NB4 (cell line): ENCODE measurements at regions not wholly inside any gene's neighbourhood (a gene's known extent, or its start where the extent isn't known, plus 50 kb on each side); places are given as distances from the start of the nearest gene placed in this dataset.

Experiments used
- DNase-seq: peaks from one replicate; pipeline ENCODE4 v3.0.0; 2010; ENCODE audit warnings: low read depth
- H3K4me3 ChIP-seq: one replicate; pipeline ENCODE4 v1.5.1; 2011; ENCODE audit warnings: mild to moderate bottlenecking, low read depth, low read length, moderate library complexity
- MYC ChIP-seq: IDR thresholded peaks from 2 replicates; pipeline ENCODE4 v1.6.1; 2011; ENCODE audit warnings: low read depth, low read length
- POLR2A ChIP-seq: IDR thresholded peaks from 2 replicates; pipeline ENCODE4 v1.6.1; 2011; ENCODE audit warnings: mild to moderate bottlenecking; ENCODE audit not compliant: insufficient read length; ENCODE audit errors: extremely low read depth
- TF ChIP-seq, protein P1 (sequence below): IDR thresholded peaks from one replicate; pipeline ENCODE4 v1.5.1; 2012; ENCODE audit warnings: low read depth, low read length
- TF ChIP-seq, protein P2 (sequence below): IDR thresholded peaks from 2 replicates; pipeline ENCODE4 v1.6.1; 2011; ENCODE audit warnings: low read depth, low read length

- DNase-seq, result no peak
- no peak for TF ChIP-seq POLR2A
- no peak for TF ChIP-seq MYC
- TF ChIP-seq, protein P1, sequence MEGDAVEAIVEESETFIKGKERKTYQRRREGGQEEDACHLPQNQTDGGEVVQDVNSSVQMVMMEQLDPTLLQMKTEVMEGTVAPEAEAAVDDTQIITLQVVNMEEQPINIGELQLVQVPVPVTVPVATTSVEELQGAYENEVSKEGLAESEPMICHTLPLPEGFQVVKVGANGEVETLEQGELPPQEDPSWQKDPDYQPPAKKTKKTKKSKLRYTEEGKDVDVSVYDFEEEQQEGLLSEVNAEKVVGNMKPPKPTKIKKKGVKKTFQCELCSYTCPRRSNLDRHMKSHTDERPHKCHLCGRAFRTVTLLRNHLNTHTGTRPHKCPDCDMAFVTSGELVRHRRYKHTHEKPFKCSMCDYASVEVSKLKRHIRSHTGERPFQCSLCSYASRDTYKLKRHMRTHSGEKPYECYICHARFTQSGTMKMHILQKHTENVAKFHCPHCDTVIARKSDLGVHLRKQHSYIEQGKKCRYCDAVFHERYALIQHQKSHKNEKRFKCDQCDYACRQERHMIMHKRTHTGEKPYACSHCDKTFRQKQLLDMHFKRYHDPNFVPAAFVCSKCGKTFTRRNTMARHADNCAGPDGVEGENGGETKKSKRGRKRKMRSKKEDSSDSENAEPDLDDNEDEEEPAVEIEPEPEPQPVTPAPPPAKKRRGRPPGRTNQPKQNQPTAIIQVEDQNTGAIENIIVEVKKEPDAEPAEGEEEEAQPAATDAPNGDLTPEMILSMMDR, result no peak
- H3K4me3 ChIP-seq, result no peak overlapping the region
These were observed 174.3 kb upstream of the TNRC6C start for GRCh38 chr17:77783991-77784820.

GRCh38 chr17:77785312-77785905, 173.1 kb upstream of the TNRC6C start:
- H3K4me3 ChIP-seq, result no peak overlapping the region
- DNase-seq, result no peak
- TF ChIP-seq, protein P1, result no peak
- TF ChIP-seq POLR2A, result no peak
- TF ChIP-seq, protein P2, sequence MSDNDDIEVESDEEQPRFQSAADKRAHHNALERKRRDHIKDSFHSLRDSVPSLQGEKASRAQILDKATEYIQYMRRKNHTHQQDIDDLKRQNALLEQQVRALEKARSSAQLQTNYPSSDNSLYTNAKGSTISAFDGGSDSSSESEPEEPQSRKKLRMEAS, result no peak
- no peak for TF ChIP-seq MYC

DNA sequence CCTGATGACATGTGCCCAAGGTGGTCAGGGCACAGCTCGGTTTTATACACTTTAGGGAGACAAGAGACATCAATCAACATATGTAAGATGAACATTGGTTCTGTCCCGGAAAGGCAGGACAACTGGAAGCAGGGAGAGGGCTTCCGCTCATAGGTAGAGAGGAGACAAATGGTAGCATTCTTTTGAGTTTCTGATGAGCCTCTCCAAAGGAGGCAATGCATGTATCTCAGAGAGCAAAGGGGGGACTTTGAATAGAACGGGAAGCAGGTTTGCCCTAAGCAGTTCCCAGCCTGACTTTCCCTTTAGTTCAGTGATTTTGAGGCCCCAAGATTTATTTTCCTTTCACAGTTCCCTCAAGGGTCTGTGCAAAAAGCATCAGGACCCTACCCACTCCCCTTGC, 172.4 kb upstream of the TNRC6C start:
- TF ChIP-seq MYC (no peak), POLR2A (no peak)
- TF ChIP-seq, protein P2, result no peak
- TF ChIP-seq, protein P1, result no peak
- no peak overlapping the region for H3K4me3 ChIP-seq
- no peak for DNase-seq

DNA sequence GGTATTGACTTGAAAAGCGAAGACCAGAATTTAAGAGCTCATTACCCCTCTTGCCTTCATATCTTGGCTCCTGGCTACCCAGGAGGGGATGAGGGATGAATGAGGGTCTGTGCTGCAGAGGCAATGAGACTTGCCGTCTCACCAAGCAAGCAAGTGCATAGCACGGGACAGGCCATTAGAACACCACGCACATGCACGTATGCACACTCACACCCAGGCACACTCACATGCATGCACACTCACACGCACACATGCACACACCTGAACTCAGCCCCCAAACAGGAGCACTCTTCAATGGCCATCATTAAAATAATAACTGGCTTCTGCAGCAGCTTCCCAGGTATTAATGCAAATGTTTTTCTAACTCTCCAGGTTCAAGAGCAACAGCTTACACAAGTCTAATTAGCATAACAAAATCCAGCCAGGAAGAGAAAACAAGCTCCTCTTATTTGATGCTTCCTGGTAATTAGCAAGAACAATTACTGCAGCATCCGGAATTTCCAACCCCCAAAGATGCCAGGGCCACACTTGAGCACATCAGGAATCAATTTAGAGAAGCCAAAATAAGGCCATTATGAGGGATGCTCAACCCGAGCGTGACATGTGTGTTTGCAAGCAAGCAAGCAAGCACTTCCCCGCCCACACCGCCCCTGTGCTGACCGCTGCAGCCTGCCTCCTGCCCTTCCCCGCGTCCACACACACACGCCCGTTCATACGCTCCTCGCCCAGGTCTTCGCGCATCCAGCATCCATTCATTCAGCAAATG, 171.6 kb upstream of the TNRC6C start:
- no peak for DNase-seq
- H3K4me3 ChIP-seq, result no peak overlapping the region
- no peak for TF ChIP-seq MYC
- TF ChIP-seq, protein P1, result no peak
- TF ChIP-seq, protein P2, result no peak
- TF ChIP-seq POLR2A, result no peak

- DNase-seq, result no peak
- TF ChIP-seq POLR2A, result no peak
- no peak for TF ChIP-seq MYC
- TF ChIP-seq, protein P1, result no peak
- H3K4me3 ChIP-seq, result no peak overlapping the region
These were observed 168.2 kb upstream of the TNRC6C start for GRCh38 chr17:77790143-77790829.
